SK-N-SH (cell line): ENCODE measurements at regions not wholly inside any gene's neighbourhood (a gene's known extent, or its start where the extent isn't known, plus 50 kb on each side); places are given as distances from the start of the nearest gene placed in this dataset.

Experiments
- CTCF ChIA-PET: fragments of 300-600, 350-600 bp; formaldehyde crosslinking; extraction: SDS; loops from one replicate; lab custom pipeline; 2021; lab: Yijun Ruan, JAX
- POLR2A ChIA-PET: fragments of 350-600 bp; sonication (Branson Sonifier 250); formaldehyde crosslinking; extraction: SDS; loops from one replicate; lab custom pipeline; 2020; ENCODE audit warnings: antibody characterized with exemption, inconsistent platforms; lab: Yijun Ruan, JAX
- DNase-seq: peaks from one replicate; pipeline ENCODE4 v3.0.0; 2012
- H2AFZ ChIP-seq: fragments of 200-600 bp; sonication (generic); 2 replicates; pipeline ENCODE4 v1.8.1; 2016; ENCODE audit warnings: antibody characterized with exemption, mild to moderate bottlenecking, low read depth
- H3F3A ChIP-seq: fragments of 200-600 bp; sonication (generic); replicated peaks from 2 replicates; pipeline ENCODE3; 2016; ENCODE audit warnings: antibody characterized with exemption, mild to moderate bottlenecking; ENCODE audit not compliant: insufficient read depth
- H3K27ac ChIP-seq, 2 experiments: fragments of 200-500 bp in 1 of 2; fragments of 200-600 bp in 1 of 2; sonication (Bioruptor generic) in 1 of 2; sonication (generic), shearing (Covaris generic) in 1 of 2; 2 replicates each; pipeline versions ENCODE4 v1.5.1 to v1.6.1; 2014 to 2016; ENCODE audit warnings: low read depth in 2 of 2, inconsistent platforms in 1 of 2, low read length in 1 of 2, mild to moderate bottlenecking in 1 of 2, mixed read lengths in 1 of 2
- H3K27me3 ChIP-seq: fragments of 200-600 bp; sonication (generic), shearing (Covaris generic); 2 replicates; pipeline ENCODE4 v1.6.1; 2016; ENCODE audit warnings: mixed run types; ENCODE audit not compliant: insufficient read depth
- H3K36me3 ChIP-seq, 2 experiments: fragments of 200-500 bp in 1 of 2; fragments of 200-600 bp in 1 of 2; sonication (Bioruptor generic) in 1 of 2; sonication (generic) in 1 of 2; replicated peaks in 1 of 2; 2 replicates each; pipeline versions ENCODE3 to v1.5.1; 2014 to 2016; ENCODE audit warnings: low read length in 1 of 2, mild to moderate bottlenecking in 1 of 2; ENCODE audit not compliant: insufficient read depth in 2 of 2, control insufficient read depth in 1 of 2
- H3K4me1 ChIP-seq, 2 experiments: fragments of 200-500 bp in 1 of 2; fragments of 200-600 bp in 1 of 2; sonication (Bioruptor generic) in 1 of 2; sonication (generic), shearing (Covaris generic) in 1 of 2; 2 replicates each; pipeline versions ENCODE4 v1.5.1 to v1.6.1; 2014 to 2016; ENCODE audit warnings: low read depth in 1 of 2, low read length in 1 of 2, mixed run types in 1 of 2; ENCODE audit not compliant: insufficient read depth in 2 of 2, control insufficient read depth in 1 of 2
- H3K4me2 ChIP-seq: fragments of 200-600 bp; sonication (generic), shearing (Covaris generic); 2 replicates; pipeline ENCODE4 v1.6.1; 2017; ENCODE audit warnings: mixed run types
- H3K4me3 ChIP-seq, 2 experiments: fragments of 200-500 bp in 1 of 2; fragments of 200-600 bp in 1 of 2; sonication (Bioruptor generic) in 1 of 2; sonication (generic), shearing (Covaris generic) in 1 of 2; 2 replicates each; pipeline versions ENCODE4 v1.5.1 to v1.8.1; 2014 to 2016; ENCODE audit warnings: low read depth in 2 of 2, inconsistent platforms in 1 of 2, low read length in 1 of 2, mild to moderate bottlenecking in 1 of 2, mixed read lengths in 1 of 2, moderate library complexity in 1 of 2
- H3K79me2 ChIP-seq: fragments of 200-600 bp; sonication (generic); 2 replicates; pipeline ENCODE4 v1.8.1; 2017; ENCODE audit warnings: mild to moderate bottlenecking; ENCODE audit not compliant: insufficient read depth
- H3K9ac ChIP-seq: fragments of 200-600 bp; sonication (generic); 2 replicates; pipeline ENCODE4 v1.6.1; 2017; ENCODE audit warnings: mixed run types
- H3K9me2 ChIP-seq: fragments of 200-600 bp; sonication (generic); 2 replicates; pipeline ENCODE4 v1.6.1; 2017; ENCODE audit warnings: mixed run types
- H3K9me3 ChIP-seq: fragments of 200-600 bp; sonication (generic); 2 replicates; pipeline ENCODE4 v1.6.1; 2017; ENCODE audit warnings: mixed run types, mild to moderate bottlenecking, moderate library complexity
- H4K20me1 ChIP-seq: fragments of 200-600 bp; sonication (generic); 2 replicates; pipeline ENCODE4 v1.6.1; 2017; ENCODE audit warnings: mild to moderate bottlenecking, mixed run types; ENCODE audit not compliant: insufficient read depth
- FOSL2 ChIP-seq: IDR thresholded peaks from 2 replicates; pipeline ENCODE4 v1.4.0; 2012; ENCODE audit warnings: low read depth, mild to moderate bottlenecking, moderate library complexity, borderline replicate concordance
- GABPA ChIP-seq: IDR thresholded peaks from 2 replicates; pipeline ENCODE4 v1.4.0; 2012; ENCODE audit warnings: low read depth, mild to moderate bottlenecking
- IRF3 ChIP-seq: fragments of 150-350 bp; IDR thresholded peaks from 2 replicates; pipeline ENCODE4 v1.6.1; 2016; ENCODE audit warnings: mild to moderate bottlenecking, low read depth, low read length
- JUND ChIP-seq: IDR thresholded peaks from 2 replicates; pipeline ENCODE4 v1.4.0; 2012
- MAX ChIP-seq: IDR thresholded peaks from 2 replicates; pipeline ENCODE4 v1.4.0; 2012; ENCODE audit warnings: low read depth
- MEF2A ChIP-seq: IDR thresholded peaks from 2 replicates; pipeline ENCODE4 v1.4.0; 2012; ENCODE audit warnings: low read depth, borderline replicate concordance
- NFIC ChIP-seq: IDR thresholded peaks from 2 replicates; pipeline ENCODE4 v1.4.0; 2012; ENCODE audit warnings: borderline replicate concordance
- PBX3 ChIP-seq: IDR thresholded peaks from 2 replicates; pipeline ENCODE4; 2012
- POLR2AphosphoS5 ChIP-seq: IDR thresholded peaks from 2 replicates; pipeline ENCODE4 v1.6.1; 2012; ENCODE audit warnings: low read depth, low read length
- RAD21 ChIP-seq: IDR thresholded peaks from 2 replicates; pipeline ENCODE4 v1.6.1; 2012; ENCODE audit warnings: mild to moderate bottlenecking, low read length
- REST ChIP-seq: IDR thresholded peaks from 2 replicates; pipeline ENCODE4 v1.6.1; 2012; ENCODE audit warnings: mild to moderate bottlenecking, low read depth, low read length, moderate library complexity
- SMC3 ChIP-seq: IDR thresholded peaks from 2 replicates; pipeline ENCODE4 v1.6.1; 2012; ENCODE audit warnings: low read depth, low read length, improper control_type of control experiment
- TAF1 ChIP-seq: IDR thresholded peaks from 2 replicates; pipeline ENCODE4 v1.6.1; 2012; ENCODE audit warnings: low read depth, mild to moderate bottlenecking, low read length, moderate library complexity, borderline replicate concordance
- TCF12 ChIP-seq: IDR thresholded peaks from 2 replicates; pipeline ENCODE4 v1.4.0; 2012
- USF1 ChIP-seq: IDR thresholded peaks from 2 replicates; pipeline ENCODE4 v1.4.0; 2012; ENCODE audit warnings: low read depth, borderline replicate concordance
- YY1 ChIP-seq: IDR thresholded peaks from 2 replicates; pipeline ENCODE4 v1.4.0; 2012; ENCODE audit warnings: low read depth, mild to moderate bottlenecking
- ZBTB33 ChIP-seq: IDR thresholded peaks from 2 replicates; pipeline ENCODE4 v1.4.0; 2012; ENCODE audit warnings: low read depth, borderline replicate concordance
- WGBS: methylation state at CpG from one replicate; pipeline ENCODE4 v1.1.6; 2017; ENCODE audit warnings: low lambda C conversion rate; 5-methylcytosine and 5-hydroxymethylcytosine counted together

- TF ChIP-seq IRF3: no peak
- no peak for TF ChIP-seq NFIC
- TF ChIP-seq SMC3: no peak
- TF ChIP-seq YY1: no peak
- TF ChIP-seq RAD21: no peak
- no peak for TF ChIP-seq POLR2AphosphoS5
- no peak for TF ChIP-seq GABPA
- TF ChIP-seq JUND: no peak
- TF ChIP-seq ZBTB33: no peak
- TF ChIP-seq MEF2A: no peak
Measured at GRCh38 chr5:174606153-174606552, 118.2 kb upstream of the MSX2 start (continued).

- H3K4me2 ChIP-seq: no peak overlapping the region
- no peaks in the 10 kb centered on the region for H3K79me2 ChIP-seq
- TF ChIP-seq FOSL2 (no peak), JUND (no peak), ZBTB33 (no peak), TCF12 (no peak), MAX (no peak), REST (no peak), PBX3 (no peak), USF1 (no peak), TAF1 (no peak)
- TF ChIP-seq, all 33 proteins: peak for 0
- Histone ChIP-seq H3K9ac (no peak overlapping the region), H3K4me1 (peaks cover 0 to 9% of the 10 kb centered on the region in 2 experiments; a peak in 1 of 4 replicates), H3K27ac (no peak overlapping the region), H3K27me3 (no peaks in the 10 kb centered on the region), H3K4me3 (no peak overlapping the region), H4K20me1 (no peaks in the 10 kb centered on the region), H3K9me3 (no peaks in the 10 kb centered on the region), H3K36me3 (no peaks in the 10 kb centered on the region), H3F3A (no peaks in the 10 kb centered on the region), H3K9me2 (no peaks in the 10 kb centered on the region), H2AFZ (no peak overlapping the region)
- ChIA-PET CTCF (interaction anchor here (1.8 kb wide), 1 partner anchor 187 kb away, joined by 7 read pairs; no protein-coding TSS in a partner anchor), POLR2A (no interaction called here)
- no peak for DNase-seq
- WGBS: 58% methylated on average over 4 of the region's 4 CpGs
Measured at GRCh38 chr5:174606646-174607045, 117.7 kb upstream of the MSX2 start.
